G401.6 (cell line): ENCODE measurements at regions not wholly inside any gene's neighbourhood (a gene's known extent, or its start where the extent isn't known, plus 50 kb on each side); places are given as distances from the start of the nearest gene placed in this dataset.
A peak's percentile ranks its signal among the peaks of the same experiment; 100 is the strongest.
"Not testable (repeated sequence)": the region's sequence is repeated elsewhere in the genome, so short reads cannot be mapped to it uniquely, and the experiment has no call there.

Source experiments
- FAIRE-seq: peaks from 2 replicates; lab custom pipeline; 2012; peaks lifted over from hg19 to GRCh38; lab: Jason Lieb, UNC

- peak; percentile 55 for FAIRE-seq
These were observed 81.6 kb downstream of the TRIM51G start for GRCh38 chr11:48902153-48902450.

- FAIRE-seq = not testable (repeated sequence)
These were observed 82.1 kb downstream of the TRIM51G start for GRCh38 chr11:48901381-48902152.

- FAIRE-seq = not testable (repeated sequence)
These were observed 82.9 kb downstream of the TRIM51G start for GRCh38 chr11:48900801-48901181.

- no peak for FAIRE-seq
These were observed 83.4 kb downstream of the TRIM51G start for GRCh38 chr11:48900131-48900800.

- no peak for FAIRE-seq
These were observed 103.7 kb downstream of the TRIM51G start for GRCh38 chr11:48880021-48880441.

- no peak for FAIRE-seq
These were observed 104.4 kb downstream of the TRIM51G start for GRCh38 chr11:48879256-48879655.
